Testis (tissue), 2 donors: ENCODE measurements at regions not wholly inside any gene's neighbourhood (a gene's known extent, or its start where the extent isn't known, plus 50 kb on each side); places are given as distances from the start of the nearest gene placed in this dataset.

Experiments used
- CTCF ChIP-seq, 3 experiments: fragments of 450-650 bp in 2 of 3; fragments of 200-600 bp in 1 of 3; sonication (generic) in 1 of 3; IDR thresholded peaks; one replicate each; pipeline ENCODE4 v1.5.1; 2016 to 2019; ENCODE audit warnings: antibody characterized with exemption in 3 of 3, mild to moderate bottlenecking in 2 of 3, moderate library complexity in 1 of 3
- POLR2A ChIP-seq: fragments of 450-650 bp; IDR thresholded peaks from one replicate; pipeline ENCODE4 v1.6.1; 2017; ENCODE audit warnings: antibody characterized with exemption, mild to moderate bottlenecking, moderate library complexity

DNA sequence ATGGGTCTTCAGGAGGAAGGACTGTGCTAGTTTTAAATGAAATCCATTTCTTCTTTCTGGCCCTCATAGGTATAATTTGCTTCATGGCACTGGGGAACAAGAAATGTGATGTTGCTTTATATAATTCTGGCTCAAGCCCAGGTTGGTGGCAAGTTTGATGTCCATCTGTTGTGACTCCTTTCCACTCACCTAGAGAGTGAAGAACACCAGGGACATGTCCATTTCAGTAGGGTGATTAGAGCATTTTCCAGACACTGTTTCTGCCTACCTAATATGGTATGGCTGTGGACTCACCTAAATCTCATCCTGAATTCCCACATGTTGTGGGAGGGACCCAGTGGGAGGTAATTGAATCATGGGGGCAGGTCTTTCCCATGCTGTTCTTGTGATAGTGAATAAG, 278.1 kb downstream of the LMX1A start:
- no peak for TF ChIP-seq CTCF (IDR thresholded peaks at IDR 0.05)
- no peak for TF ChIP-seq POLR2A
